AG09309 (cell line): ENCODE measurements at regions not wholly inside any gene's neighbourhood (a gene's known extent, or its start where the extent isn't known, plus 50 kb on each side); places are given as distances from the start of the nearest gene placed in this dataset.
A peak's percentile ranks its signal among the peaks of the same experiment; 100 is the strongest.

Experiments
- DNase-seq: peaks from one replicate; pipeline ENCODE4 v3.0.0-alpha.2; 2010; ENCODE audit warnings: low read depth
- H3K4me3 ChIP-seq: 2 replicates; pipeline ENCODE4 v1.5.1; 2011; ENCODE audit warnings: mild to moderate bottlenecking, low read depth, low read length, moderate library complexity; ENCODE audit not compliant: control insufficient read depth
- TF ChIP-seq, protein P1 (sequence below): IDR thresholded peaks from 2 replicates; pipeline ENCODE4 v1.5.1; 2011; ENCODE audit warnings: mild to moderate bottlenecking, low read depth, low read length, inconsistent platforms; ENCODE audit not compliant: insufficient read depth, control insufficient read depth; ENCODE audit errors: missing control alignments

DNA sequence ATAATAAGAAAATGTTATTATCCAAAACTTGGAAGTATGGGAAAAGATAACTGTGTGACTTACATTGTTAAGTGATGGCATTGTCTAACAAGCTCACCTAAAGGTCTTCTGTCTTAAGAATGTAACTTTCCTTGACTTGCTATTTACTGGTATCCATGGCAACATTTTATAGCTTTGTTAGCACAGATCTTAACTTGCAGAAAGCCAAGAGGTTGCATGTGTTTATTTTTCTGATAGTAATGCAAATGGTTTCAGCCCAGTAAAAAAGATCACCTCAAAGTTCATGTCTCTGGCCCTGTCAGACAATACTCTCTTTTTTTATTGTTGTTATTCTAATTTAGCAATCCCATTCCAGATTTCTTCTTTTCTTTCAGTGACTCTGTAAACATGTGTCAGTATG lies 425.3 kb downstream of the SPRY1 start:
- TF ChIP-seq, protein P1, sequence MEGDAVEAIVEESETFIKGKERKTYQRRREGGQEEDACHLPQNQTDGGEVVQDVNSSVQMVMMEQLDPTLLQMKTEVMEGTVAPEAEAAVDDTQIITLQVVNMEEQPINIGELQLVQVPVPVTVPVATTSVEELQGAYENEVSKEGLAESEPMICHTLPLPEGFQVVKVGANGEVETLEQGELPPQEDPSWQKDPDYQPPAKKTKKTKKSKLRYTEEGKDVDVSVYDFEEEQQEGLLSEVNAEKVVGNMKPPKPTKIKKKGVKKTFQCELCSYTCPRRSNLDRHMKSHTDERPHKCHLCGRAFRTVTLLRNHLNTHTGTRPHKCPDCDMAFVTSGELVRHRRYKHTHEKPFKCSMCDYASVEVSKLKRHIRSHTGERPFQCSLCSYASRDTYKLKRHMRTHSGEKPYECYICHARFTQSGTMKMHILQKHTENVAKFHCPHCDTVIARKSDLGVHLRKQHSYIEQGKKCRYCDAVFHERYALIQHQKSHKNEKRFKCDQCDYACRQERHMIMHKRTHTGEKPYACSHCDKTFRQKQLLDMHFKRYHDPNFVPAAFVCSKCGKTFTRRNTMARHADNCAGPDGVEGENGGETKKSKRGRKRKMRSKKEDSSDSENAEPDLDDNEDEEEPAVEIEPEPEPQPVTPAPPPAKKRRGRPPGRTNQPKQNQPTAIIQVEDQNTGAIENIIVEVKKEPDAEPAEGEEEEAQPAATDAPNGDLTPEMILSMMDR: no peak
- DNase-seq: peak; percentile 56
- H3K4me3 ChIP-seq: no peak overlapping the region

- DNase-seq: no peak
- H3K4me3 ChIP-seq: no peak overlapping the region
- TF ChIP-seq, protein P1: no peak
Measured at GRCh38 chr4:123822353-123822752, 425.8 kb downstream of the SPRY1 start.

DNA sequence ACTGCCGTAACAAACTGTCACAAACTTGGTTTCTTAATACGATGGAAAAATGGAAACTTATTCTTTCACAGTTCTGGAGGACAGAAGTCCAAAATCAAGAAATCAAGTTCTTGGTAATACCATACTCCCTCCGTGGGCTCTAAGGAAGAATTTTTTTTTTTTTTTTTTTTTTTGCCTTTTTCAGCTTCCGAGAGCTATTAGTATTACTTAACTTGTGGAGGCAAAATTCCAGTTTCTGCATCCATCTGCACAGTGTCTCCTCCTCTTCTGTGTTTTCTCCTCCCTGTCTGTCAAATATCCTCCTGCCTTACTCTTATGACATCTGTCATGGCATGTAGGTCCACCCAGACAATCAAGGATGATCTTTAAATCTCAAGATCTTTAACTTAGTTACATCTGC lies 426.6 kb downstream of the SPRY1 start:
- no peak for DNase-seq
- H3K4me3 ChIP-seq: no peak overlapping the region
- TF ChIP-seq, protein P1: no peak

GRCh38 chr4:123824524-123824923 lies 427.9 kb downstream of the SPRY1 start:
- DNase-seq: no peak
- TF ChIP-seq, protein P1: no peak
- no peak overlapping the region for H3K4me3 ChIP-seq

DNA sequence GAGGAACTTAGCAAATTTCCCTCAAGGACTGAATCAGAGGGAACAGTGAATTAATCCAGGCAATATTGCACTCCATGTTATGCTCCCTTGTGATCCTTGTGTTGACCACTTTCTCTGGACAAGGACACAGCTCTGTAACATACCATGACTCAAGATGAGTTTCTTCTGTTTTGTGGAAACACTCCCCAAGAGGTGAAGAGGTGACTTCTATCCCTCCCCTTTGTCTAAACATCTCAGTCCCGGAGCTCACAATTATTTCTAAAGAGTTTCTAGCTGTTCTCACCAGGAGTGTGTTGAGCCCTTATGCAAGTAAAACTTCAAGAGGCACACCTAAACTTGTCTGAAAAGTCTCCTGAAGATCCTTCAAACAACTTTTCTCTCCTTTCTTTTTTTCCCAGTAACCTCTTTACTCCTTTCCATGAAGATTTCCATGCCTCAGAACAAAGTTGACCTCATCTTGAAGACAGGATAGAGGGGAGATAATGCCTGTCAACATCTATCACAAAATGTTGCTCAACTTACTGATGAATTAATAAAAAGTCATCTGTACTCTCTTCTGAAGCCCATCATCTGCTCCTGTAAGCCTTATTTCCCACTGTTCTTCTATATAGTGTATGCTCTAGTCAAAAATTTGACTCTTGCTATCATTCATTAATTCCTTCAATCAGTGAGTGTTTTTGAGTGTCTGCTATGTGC lies 429.1 kb downstream of the SPRY1 start:
- TF ChIP-seq, protein P1: no peak
- H3K4me3 ChIP-seq: no peak overlapping the region
- DNase-seq: no peak

DNA sequence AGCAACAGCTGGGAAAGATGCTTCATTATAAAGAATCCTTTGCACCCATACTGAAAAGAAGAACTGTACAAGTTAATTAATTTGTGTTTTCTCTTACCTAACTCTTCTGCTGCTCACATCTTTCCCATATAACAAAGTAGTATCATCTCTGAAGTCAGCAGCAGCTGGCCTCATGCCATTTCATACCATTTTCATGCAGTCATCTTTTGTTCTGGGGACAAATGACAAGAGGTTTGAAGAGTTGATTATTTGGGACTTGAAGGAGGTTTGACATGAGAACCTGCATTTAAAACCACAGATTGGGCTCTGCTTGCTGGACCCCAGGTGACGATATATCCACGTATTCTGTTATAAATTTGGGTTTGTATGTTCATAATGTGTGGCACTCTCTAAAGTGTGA lies 430.3 kb downstream of the SPRY1 start:
- no peak overlapping the region for H3K4me3 ChIP-seq
- TF ChIP-seq, protein P1: no peak
- no peak for DNase-seq

GRCh38 chr4:123827511-123827910 lies 430.9 kb downstream of the SPRY1 start:
- TF ChIP-seq, protein P1: no peak
- no peak for DNase-seq
- H3K4me3 ChIP-seq: no peak overlapping the region
